ENCODE measurements at regions not wholly inside any gene's neighbourhood (a gene's known extent, or its start where the extent isn't known, plus 50 kb on each side); places are given as distances from the start of the nearest gene placed in this dataset.

- no peak for TF ChIP-seq CTCF (conservative IDR thresholded peaks at IDR 0.05; ENCODE audit: low read depth, low read length)
- TF ChIP-seq POLR2A (IDR thresholded peaks at IDR 0.05; ENCODE audit: low read depth, low read length), result no peak
- TF ChIP-seq RAD21 (IDR thresholded peaks at IDR 0.05; ENCODE audit: low read length), result no peak
- no peak for TF ChIP-seq SMC3 (IDR thresholded peaks at IDR 0.05; ENCODE audit: low read depth, low read length)
These were observed 131.7 kb downstream of the CLCN4 start for GRCh38 chrX:10288373-10288975.

All from IMR-90 (cell line).